ENCODE measurements at regions not wholly inside any gene's neighbourhood (a gene's known extent, or its start where the extent isn't known, plus 50 kb on each side); places are given as distances from the start of the nearest gene placed in this dataset.

DNA sequence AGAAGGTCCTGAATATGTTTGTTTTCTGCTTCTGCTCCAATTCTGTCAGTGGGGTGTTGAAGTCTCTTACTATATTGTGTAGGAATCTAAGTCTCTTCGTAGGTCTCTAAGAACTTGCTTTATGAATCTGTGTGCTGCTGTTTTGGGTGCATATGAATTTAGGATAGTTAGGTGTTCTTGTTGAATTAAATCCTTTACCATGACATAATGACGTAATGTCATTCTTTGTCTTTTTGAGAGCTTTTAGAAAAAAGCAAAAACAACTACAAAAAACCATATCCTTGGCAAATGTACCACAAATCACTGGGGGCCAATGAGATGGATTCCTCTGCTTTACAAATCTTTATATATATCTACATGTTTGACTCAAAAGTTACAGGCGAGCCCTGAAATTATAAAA, 576.1 kb downstream of the CDH18 start:
- no peak for TF ChIP-seq POLR2AphosphoS5 (IDR thresholded peaks at IDR 0.05; ENCODE audit: low read depth)
- no peak for TF ChIP-seq CREB1 (CRISPR knock-in tag; IDR thresholded peaks at IDR 0.05; ENCODE audit: low read depth)
- TF ChIP-seq EZH2phosphoT487 (IDR thresholded peaks at IDR 0.05; ENCODE audit: unreplicated experiment): no peak
- no peak for TF ChIP-seq EZH2 (IDR thresholded peaks at IDR 0.05; ENCODE audit: low read depth, unreplicated experiment)
- TF ChIP-seq, protein P1, sequence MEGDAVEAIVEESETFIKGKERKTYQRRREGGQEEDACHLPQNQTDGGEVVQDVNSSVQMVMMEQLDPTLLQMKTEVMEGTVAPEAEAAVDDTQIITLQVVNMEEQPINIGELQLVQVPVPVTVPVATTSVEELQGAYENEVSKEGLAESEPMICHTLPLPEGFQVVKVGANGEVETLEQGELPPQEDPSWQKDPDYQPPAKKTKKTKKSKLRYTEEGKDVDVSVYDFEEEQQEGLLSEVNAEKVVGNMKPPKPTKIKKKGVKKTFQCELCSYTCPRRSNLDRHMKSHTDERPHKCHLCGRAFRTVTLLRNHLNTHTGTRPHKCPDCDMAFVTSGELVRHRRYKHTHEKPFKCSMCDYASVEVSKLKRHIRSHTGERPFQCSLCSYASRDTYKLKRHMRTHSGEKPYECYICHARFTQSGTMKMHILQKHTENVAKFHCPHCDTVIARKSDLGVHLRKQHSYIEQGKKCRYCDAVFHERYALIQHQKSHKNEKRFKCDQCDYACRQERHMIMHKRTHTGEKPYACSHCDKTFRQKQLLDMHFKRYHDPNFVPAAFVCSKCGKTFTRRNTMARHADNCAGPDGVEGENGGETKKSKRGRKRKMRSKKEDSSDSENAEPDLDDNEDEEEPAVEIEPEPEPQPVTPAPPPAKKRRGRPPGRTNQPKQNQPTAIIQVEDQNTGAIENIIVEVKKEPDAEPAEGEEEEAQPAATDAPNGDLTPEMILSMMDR (conservative IDR thresholded peaks at IDR 0.05; ENCODE audit: low read depth in 2 of 2): no peak
- TF ChIP-seq, protein P2, sequence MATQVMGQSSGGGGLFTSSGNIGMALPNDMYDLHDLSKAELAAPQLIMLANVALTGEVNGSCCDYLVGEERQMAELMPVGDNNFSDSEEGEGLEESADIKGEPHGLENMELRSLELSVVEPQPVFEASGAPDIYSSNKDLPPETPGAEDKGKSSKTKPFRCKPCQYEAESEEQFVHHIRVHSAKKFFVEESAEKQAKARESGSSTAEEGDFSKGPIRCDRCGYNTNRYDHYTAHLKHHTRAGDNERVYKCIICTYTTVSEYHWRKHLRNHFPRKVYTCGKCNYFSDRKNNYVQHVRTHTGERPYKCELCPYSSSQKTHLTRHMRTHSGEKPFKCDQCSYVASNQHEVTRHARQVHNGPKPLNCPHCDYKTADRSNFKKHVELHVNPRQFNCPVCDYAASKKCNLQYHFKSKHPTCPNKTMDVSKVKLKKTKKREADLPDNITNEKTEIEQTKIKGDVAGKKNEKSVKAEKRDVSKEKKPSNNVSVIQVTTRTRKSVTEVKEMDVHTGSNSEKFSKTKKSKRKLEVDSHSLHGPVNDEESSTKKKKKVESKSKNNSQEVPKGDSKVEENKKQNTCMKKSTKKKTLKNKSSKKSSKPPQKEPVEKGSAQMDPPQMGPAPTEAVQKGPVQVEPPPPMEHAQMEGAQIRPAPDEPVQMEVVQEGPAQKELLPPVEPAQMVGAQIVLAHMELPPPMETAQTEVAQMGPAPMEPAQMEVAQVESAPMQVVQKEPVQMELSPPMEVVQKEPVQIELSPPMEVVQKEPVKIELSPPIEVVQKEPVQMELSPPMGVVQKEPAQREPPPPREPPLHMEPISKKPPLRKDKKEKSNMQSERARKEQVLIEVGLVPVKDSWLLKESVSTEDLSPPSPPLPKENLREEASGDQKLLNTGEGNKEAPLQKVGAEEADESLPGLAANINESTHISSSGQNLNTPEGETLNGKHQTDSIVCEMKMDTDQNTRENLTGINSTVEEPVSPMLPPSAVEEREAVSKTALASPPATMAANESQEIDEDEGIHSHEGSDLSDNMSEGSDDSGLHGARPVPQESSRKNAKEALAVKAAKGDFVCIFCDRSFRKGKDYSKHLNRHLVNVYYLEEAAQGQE (IDR thresholded peaks at IDR 0.05; ENCODE audit: unreplicated experiment): no peak
- no peak for TF ChIP-seq STAT1 (IDR thresholded peaks at IDR 0.05; ENCODE audit: unreplicated experiment)
- TF ChIP-seq, protein P3, sequence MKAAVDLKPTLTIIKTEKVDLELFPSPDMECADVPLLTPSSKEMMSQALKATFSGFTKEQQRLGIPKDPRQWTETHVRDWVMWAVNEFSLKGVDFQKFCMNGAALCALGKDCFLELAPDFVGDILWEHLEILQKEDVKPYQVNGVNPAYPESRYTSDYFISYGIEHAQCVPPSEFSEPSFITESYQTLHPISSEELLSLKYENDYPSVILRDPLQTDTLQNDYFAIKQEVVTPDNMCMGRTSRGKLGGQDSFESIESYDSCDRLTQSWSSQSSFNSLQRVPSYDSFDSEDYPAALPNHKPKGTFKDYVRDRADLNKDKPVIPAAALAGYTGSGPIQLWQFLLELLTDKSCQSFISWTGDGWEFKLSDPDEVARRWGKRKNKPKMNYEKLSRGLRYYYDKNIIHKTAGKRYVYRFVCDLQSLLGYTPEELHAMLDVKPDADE (IDR thresholded peaks at IDR 0.05): no peak
